Prostate gland (tissue), 2 donors: ENCODE measurements at regions not wholly inside any gene's neighbourhood (a gene's known extent, or its start where the extent isn't known, plus 50 kb on each side); places are given as distances from the start of the nearest gene placed in this dataset.

Experiments
- POLR2A ChIP-seq: fragments of 450-650 bp; IDR thresholded peaks from one replicate; pipeline ENCODE4 v1.6.1; 2016; ENCODE audit warnings: antibody characterized with exemption, mild to moderate bottlenecking
- POLR2AphosphoS5 ChIP-seq: sonication (generic); formaldehyde crosslinking; IDR thresholded peaks from one replicate; pipeline ENCODE4 v1.6.1; 2017; ENCODE audit warnings: antibody characterized with exemption
- TF ChIP-seq, protein P1 (sequence below), 4 experiments: fragments of 200-600 bp in 2 of 4; fragments of 450-650 bp in 2 of 4; sonication (generic) in 2 of 4; IDR thresholded peaks; 1 replicate in 3 of 4; 2 replicates in 1 of 4; pipeline ENCODE4 v1.5.1; 2016 to 2019; ENCODE audit warnings: antibody characterized with exemption in 4 of 4, mild to moderate bottlenecking in 2 of 4, moderate library complexity in 2 of 4

GRCh38 chr3:18512007-18512406 lies 86.9 kb upstream of the SATB1 start:
- TF ChIP-seq, protein P1, sequence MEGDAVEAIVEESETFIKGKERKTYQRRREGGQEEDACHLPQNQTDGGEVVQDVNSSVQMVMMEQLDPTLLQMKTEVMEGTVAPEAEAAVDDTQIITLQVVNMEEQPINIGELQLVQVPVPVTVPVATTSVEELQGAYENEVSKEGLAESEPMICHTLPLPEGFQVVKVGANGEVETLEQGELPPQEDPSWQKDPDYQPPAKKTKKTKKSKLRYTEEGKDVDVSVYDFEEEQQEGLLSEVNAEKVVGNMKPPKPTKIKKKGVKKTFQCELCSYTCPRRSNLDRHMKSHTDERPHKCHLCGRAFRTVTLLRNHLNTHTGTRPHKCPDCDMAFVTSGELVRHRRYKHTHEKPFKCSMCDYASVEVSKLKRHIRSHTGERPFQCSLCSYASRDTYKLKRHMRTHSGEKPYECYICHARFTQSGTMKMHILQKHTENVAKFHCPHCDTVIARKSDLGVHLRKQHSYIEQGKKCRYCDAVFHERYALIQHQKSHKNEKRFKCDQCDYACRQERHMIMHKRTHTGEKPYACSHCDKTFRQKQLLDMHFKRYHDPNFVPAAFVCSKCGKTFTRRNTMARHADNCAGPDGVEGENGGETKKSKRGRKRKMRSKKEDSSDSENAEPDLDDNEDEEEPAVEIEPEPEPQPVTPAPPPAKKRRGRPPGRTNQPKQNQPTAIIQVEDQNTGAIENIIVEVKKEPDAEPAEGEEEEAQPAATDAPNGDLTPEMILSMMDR (IDR thresholded peaks at IDR 0.05), result no peak
- no peak for TF ChIP-seq POLR2AphosphoS5
- TF ChIP-seq POLR2A, result no peak
